ENCODE measurements at regions not wholly inside any gene's neighbourhood (a gene's known extent, or its start where the extent isn't known, plus 50 kb on each side); places are given as distances from the start of the nearest gene placed in this dataset.

DNA sequence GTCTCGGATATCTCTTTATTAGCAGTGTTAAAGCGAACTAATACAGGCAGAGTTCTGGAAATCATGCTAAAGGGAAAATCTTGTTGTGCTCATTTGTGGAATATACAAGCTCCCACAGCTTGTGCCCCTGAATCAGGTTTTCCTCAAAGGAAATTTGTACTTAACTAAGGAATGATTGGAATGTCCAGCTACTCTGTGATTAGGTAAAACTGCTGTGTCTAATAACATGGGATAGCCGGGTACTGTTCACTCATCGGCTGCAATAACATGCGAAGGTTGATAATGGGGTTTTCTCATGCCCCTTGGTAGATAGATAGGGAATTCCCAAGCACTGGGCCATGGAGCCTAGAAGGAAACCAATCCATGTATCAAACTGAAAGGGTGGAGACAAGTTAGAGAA is 306.7 kb downstream of the NR2F1-AS1 start:
- intact Hi-C loops (cut with DNase I), result no loop called here
- H3K4me3 ChIP-seq (ENCODE audit: low read length in 2 of 2), result no peak overlapping the region
- ATAC-seq (ENCODE audit: low FRiP score), result no peak

DNA sequence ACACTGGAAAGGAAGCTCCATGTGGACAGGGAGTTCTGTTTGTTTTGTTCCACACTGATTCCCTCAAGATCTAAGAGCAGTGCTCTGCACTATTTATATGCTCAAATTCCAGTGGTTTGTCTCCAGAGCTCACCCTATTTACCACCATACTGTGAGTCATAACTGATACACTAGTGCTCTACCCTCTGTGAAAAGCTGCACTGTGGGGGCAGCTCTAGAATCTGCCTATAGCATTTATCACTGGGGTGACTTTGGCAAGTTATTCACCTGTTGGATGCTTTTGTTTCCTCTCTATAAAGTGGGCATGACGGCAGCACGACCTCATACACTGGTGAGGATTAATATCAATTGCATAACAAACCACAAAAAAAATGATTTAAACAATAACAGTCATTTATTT is 307.8 kb downstream of the NR2F1-AS1 start:
- no peaks in the 10 kb centered on the region for H3K27me3 ChIP-seq (ENCODE audit: control insufficient read depth in 1 of 2, insufficient read depth in 2 of 2, low read length in 1 of 2)
- WGBS, 2 donors, result 55 to 87% methylated on average over 2 of the region's 2 CpGs
- H3K27ac ChIP-seq (ENCODE audit: low read depth in 1 of 2, low read length in 2 of 2), result no peak overlapping the region
- no peaks in the 10 kb centered on the region for H3K4me1 ChIP-seq (ENCODE audit: control insufficient read depth in 1 of 2, insufficient read depth in 2 of 2, low read length in 2 of 2)
- intact Hi-C loops (cut with DNase I), result no loop called here
- no peak overlapping the region for H3K4me3 ChIP-seq (ENCODE audit: low read length in 2 of 2)
- DNase-seq (no peak), ATAC-seq (ENCODE audit: low FRiP score) (no peak)
- H3K9me3 ChIP-seq (ENCODE audit: control insufficient read depth, low read length), result no peaks in the 10 kb centered on the region
- no peaks in the 10 kb centered on the region for H3K36me3 ChIP-seq (ENCODE audit: control insufficient read depth in 1 of 2, insufficient read depth in 2 of 2, low read length in 1 of 2)

More for the DNA sequence above, 306.7 kb downstream of the NR2F1-AS1 start:
- H3K9me3 ChIP-seq (ENCODE audit: control insufficient read depth, low read length), result no peaks in the 10 kb centered on the region
- H3K27ac ChIP-seq (ENCODE audit: low read depth in 1 of 2, low read length in 2 of 2), result no peak overlapping the region
- DNase-seq, result no peak
- no peaks in the 10 kb centered on the region for H3K4me1 ChIP-seq (ENCODE audit: control insufficient read depth in 1 of 2, insufficient read depth in 2 of 2, low read length in 2 of 2)
- WGBS, 2 donors, result 55 to 63% methylated on average over 5 of the region's 5 CpGs
- no peaks in the 10 kb centered on the region for H3K27me3 ChIP-seq (ENCODE audit: control insufficient read depth in 1 of 2, insufficient read depth in 2 of 2, low read length in 1 of 2)
- H3K36me3 ChIP-seq (ENCODE audit: control insufficient read depth in 1 of 2, insufficient read depth in 2 of 2, low read length in 1 of 2), result no peaks in the 10 kb centered on the region

DNA sequence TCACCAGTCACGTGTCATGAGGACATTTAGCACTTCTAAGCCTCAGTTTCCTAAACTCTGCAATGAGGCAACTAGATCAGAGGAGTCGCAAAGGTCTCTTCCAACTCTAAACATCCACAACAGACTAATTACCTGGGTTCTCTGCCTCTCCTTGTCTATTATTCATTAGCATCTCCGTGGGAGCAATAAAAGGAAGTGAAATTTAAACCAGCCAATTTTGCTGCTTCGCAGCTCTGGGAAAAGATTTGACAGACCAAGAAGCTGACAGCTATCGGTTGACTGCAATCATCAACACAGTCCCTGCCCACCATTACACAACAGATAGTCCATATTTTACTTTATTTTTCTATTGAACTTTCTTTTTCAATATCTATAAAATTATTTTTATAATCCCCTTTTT is 308.9 kb downstream of the NR2F1-AS1 start:
- Histone ChIP-seq H3K27ac (ENCODE audit: low read depth in 1 of 2, low read length in 2 of 2) (no peak overlapping the region), H3K36me3 (ENCODE audit: control insufficient read depth in 1 of 2, insufficient read depth in 2 of 2, low read length in 1 of 2) (no peaks in the 10 kb centered on the region), H3K27me3 (ENCODE audit: control insufficient read depth in 1 of 2, insufficient read depth in 2 of 2, low read length in 1 of 2) (no peaks in the 10 kb centered on the region), H3K4me3 (ENCODE audit: low read length in 2 of 2) (no peak overlapping the region), H3K9me3 (ENCODE audit: control insufficient read depth, low read length) (no peaks in the 10 kb centered on the region), H3K4me1 (ENCODE audit: control insufficient read depth in 1 of 2, insufficient read depth in 2 of 2, low read length in 2 of 2) (no peaks in the 10 kb centered on the region)
- intact Hi-C loops (cut with DNase I), result no loop called here
- ATAC-seq (ENCODE audit: low FRiP score), result no peak
- no peak for DNase-seq
- 76 to 81% methylated on average over 5 of the region's 5 CpGs for WGBS, 2 donors

DNA sequence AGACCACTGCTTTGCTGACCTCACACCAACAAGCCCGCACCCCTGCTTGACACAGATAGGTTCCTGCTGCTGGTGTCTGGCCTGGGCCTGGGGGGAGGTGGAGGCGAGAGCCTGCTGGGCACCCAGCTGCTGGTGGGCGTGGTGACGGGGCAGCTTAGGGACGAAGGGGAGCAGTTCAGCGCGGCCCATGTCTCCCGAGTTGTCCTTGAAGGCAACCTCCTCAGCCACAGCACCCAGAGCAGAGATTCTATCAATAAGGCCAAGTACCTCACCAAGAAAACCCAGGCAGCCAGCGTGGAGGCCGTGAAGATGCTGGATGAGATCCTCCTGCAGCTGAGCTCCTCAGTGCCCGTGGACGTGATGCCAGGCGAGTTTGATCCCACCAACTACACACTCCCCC is 313.3 kb downstream of the NR2F1-AS1 start:
- Histone ChIP-seq H3K36me3 (ENCODE audit: control insufficient read depth in 1 of 2, insufficient read depth in 2 of 2, low read length in 1 of 2) (no peaks in the 10 kb centered on the region), H3K4me3 (ENCODE audit: low read length in 2 of 2) (no peak overlapping the region), H3K27ac (ENCODE audit: low read depth in 1 of 2, low read length in 2 of 2) (no peak overlapping the region), H3K4me1 (ENCODE audit: control insufficient read depth in 1 of 2, insufficient read depth in 2 of 2, low read length in 2 of 2) (no peaks in the 10 kb centered on the region), H3K9me3 (ENCODE audit: control insufficient read depth, low read length) (no peaks in the 10 kb centered on the region), H3K27me3 (ENCODE audit: control insufficient read depth in 1 of 2, insufficient read depth in 2 of 2, low read length in 1 of 2) (no peaks in the 10 kb centered on the region)
- DNase-seq (no peak), ATAC-seq (ENCODE audit: low FRiP score) (peak; percentile 11)
- 96% methylated on average over 13 of the region's 13 CpGs for WGBS, 2 donors
- intact Hi-C loops (cut with DNase I), result no loop called here

DNA sequence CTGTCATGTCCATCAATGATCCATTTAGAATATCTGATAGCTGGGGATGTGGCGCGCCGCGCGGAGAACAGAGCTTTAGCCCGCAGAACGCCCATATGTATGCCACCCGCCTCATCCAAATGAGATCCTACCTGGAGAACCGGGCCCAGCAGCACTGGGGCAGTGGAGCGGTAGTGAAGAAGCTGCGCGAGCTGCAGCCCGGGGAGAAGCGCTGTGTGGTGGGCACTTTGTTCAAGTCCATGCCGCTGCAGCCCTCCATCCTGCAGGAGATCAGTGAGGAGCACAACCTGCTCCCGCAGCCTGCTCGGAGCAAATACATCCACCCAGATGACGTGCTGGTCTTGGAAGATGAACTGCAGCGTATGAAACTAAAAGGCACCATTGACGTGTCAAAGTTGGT is 313.7 kb downstream of the NR2F1-AS1 start:
- no peak for ATAC-seq (ENCODE audit: low FRiP score)

DNA sequence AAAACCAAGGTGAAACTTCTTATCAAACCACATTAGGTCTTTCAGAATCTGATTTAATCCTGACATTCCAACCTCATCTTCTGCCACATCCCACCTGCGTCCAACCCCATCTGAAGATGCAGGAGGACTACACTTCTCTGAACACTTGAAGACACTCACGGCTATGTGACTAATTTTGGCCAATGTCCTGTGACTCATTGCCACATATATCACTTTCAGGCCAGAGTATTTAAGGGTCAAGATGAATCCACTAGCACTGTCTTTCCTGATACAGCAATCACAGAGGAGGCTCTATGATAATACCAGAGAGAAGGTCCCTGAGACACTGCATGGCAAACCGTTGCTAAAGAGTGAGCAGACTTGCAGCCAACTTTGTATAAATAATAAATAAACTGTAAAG is 323.4 kb downstream of the NR2F1-AS1 start:
- 87 to 88% methylated on average over 3 of the region's 3 CpGs for WGBS, 2 donors
- intact Hi-C loops (cut with DNase I), result no loop called here

More for the DNA sequence above, 313.7 kb downstream of the NR2F1-AS1 start:
- intact Hi-C loops (cut with DNase I), result no loop called here
- Histone ChIP-seq H3K27me3 (ENCODE audit: control insufficient read depth in 1 of 2, insufficient read depth in 2 of 2, low read length in 1 of 2) (no peaks in the 10 kb centered on the region), H3K27ac (ENCODE audit: low read depth in 1 of 2, low read length in 2 of 2) (no peak overlapping the region), H3K9me3 (ENCODE audit: control insufficient read depth, low read length) (no peaks in the 10 kb centered on the region), H3K4me1 (ENCODE audit: control insufficient read depth in 1 of 2, insufficient read depth in 2 of 2, low read length in 2 of 2) (no peaks in the 10 kb centered on the region), H3K4me3 (ENCODE audit: low read length in 2 of 2) (no peak overlapping the region), H3K36me3 (ENCODE audit: control insufficient read depth in 1 of 2, insufficient read depth in 2 of 2, low read length in 1 of 2) (no peaks in the 10 kb centered on the region)
- WGBS, 2 donors, result 96 to 97% methylated on average over 20 of the region's 20 CpGs
- no peak for DNase-seq

DNA sequence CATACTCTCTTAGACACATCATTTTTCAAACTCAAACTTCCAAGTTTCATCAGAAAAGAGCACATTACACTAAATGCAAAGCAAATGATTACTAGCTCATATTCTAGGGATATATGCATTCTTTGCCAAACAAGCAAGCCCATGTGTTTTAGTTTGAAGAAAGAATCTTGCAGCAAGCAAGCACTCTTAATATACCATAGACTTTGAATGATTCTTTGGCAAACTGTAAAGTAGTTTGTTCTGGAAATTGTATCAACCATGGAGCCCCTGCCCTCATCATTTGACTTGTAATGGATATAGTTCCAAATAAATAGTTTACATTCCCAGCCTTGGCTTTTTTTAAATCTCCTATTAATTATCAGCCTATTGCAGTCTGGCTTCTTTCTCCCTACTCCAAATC is 325.2 kb downstream of the NR2F1-AS1 start:
- H3K27me3 ChIP-seq (ENCODE audit: control insufficient read depth in 1 of 2, insufficient read depth in 2 of 2, low read length in 1 of 2), result no peaks in the 10 kb centered on the region
- no peaks in the 10 kb centered on the region for H3K9me3 ChIP-seq (ENCODE audit: control insufficient read depth, low read length)
- H3K27ac ChIP-seq (ENCODE audit: low read depth in 1 of 2, low read length in 2 of 2), result no peak overlapping the region
- DNase-seq, result no peak
- no peaks in the 10 kb centered on the region for H3K36me3 ChIP-seq (ENCODE audit: control insufficient read depth in 1 of 2, insufficient read depth in 2 of 2, low read length in 1 of 2)
- H3K4me3 ChIP-seq (ENCODE audit: low read length in 2 of 2), result no peak overlapping the region
- intact Hi-C loops (cut with DNase I), result no loop called here
- no peaks in the 10 kb centered on the region for H3K4me1 ChIP-seq (ENCODE audit: control insufficient read depth in 1 of 2, insufficient read depth in 2 of 2, low read length in 2 of 2)
- ATAC-seq (ENCODE audit: low FRiP score), result no peak

More for the DNA sequence above, 323.4 kb downstream of the NR2F1-AS1 start:
- Histone ChIP-seq H3K27ac (ENCODE audit: low read depth in 1 of 2, low read length in 2 of 2) (no peak overlapping the region), H3K4me3 (ENCODE audit: low read length in 2 of 2) (no peak overlapping the region), H3K27me3 (ENCODE audit: control insufficient read depth in 1 of 2, insufficient read depth in 2 of 2, low read length in 1 of 2) (no peaks in the 10 kb centered on the region), H3K4me1 (ENCODE audit: control insufficient read depth in 1 of 2, insufficient read depth in 2 of 2, low read length in 2 of 2) (no peaks in the 10 kb centered on the region), H3K9me3 (ENCODE audit: control insufficient read depth, low read length) (no peaks in the 10 kb centered on the region), H3K36me3 (ENCODE audit: control insufficient read depth in 1 of 2, insufficient read depth in 2 of 2, low read length in 1 of 2) (no peaks in the 10 kb centered on the region)
- DNase-seq (no peak), ATAC-seq (ENCODE audit: low FRiP score) (no peak)

DNA sequence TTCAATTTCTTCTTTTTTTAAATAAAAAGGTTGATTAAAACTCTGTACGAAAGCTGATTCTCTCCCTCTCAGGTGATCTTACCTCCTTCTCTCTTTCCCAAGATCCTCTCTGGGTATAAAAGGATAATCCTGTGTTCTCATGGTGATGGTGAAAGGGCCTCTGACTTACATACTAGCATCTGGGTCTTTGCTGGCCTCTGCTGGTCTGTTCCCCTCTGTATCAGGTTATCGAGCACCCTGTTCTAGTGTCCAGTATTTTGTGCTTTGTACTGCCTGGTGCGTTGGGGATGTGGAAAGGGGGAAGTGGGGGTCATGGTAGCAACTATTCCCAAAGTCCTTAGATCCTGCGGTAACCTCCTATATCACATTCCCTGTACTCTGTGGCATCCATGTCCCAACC is 328.9 kb downstream of the NR2F1-AS1 start:
- no peaks in the 10 kb centered on the region for H3K36me3 ChIP-seq (ENCODE audit: control insufficient read depth in 1 of 2, insufficient read depth in 2 of 2, low read length in 1 of 2)
- 87 to 94% methylated on average over 4 of the region's 4 CpGs for WGBS, 2 donors
- DNase-seq (no peak), ATAC-seq (ENCODE audit: low FRiP score) (no peak)
- intact Hi-C loops (cut with DNase I), result no loop called here
- H3K27me3 ChIP-seq (ENCODE audit: control insufficient read depth in 1 of 2, insufficient read depth in 2 of 2, low read length in 1 of 2), result no peaks in the 10 kb centered on the region
- H3K9me3 ChIP-seq (ENCODE audit: control insufficient read depth, low read length), result no peaks in the 10 kb centered on the region
- no peak overlapping the region for H3K27ac ChIP-seq (ENCODE audit: low read depth in 1 of 2, low read length in 2 of 2)
- H3K4me1 ChIP-seq (ENCODE audit: control insufficient read depth in 1 of 2, insufficient read depth in 2 of 2, low read length in 2 of 2), result no peaks in the 10 kb centered on the region
- H3K4me3 ChIP-seq (ENCODE audit: low read length in 2 of 2), result no peak overlapping the region

DNA sequence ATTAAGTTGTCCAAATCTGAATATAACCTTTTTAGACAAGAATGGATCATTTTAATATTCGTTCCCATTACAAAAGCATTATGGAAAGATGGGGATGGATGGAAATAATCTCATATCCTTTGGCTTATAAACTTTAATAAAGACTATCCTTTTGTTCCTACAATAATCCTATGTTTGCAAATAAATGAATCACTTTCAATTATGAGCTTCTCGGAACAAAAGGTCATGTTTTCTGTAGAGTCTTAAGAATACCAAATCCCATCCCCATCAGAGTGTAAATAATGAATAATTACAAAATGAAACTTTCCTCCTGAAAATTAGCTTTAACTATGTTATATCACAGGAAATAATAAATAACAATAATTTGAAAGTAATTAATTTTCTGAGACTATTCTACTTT is 329.7 kb downstream of the NR2F1-AS1 start:
- no peaks in the 10 kb centered on the region for H3K9me3 ChIP-seq (ENCODE audit: control insufficient read depth, low read length)
- intact Hi-C loops (cut with DNase I), result no loop called here
- 97 to 99% methylated on average over 2 of the region's 2 CpGs for WGBS, 2 donors

More for the DNA sequence above, 329.7 kb downstream of the NR2F1-AS1 start:
- no peaks in the 10 kb centered on the region for H3K4me1 ChIP-seq (ENCODE audit: control insufficient read depth in 1 of 2, insufficient read depth in 2 of 2, low read length in 2 of 2)
- no peak overlapping the region for H3K4me3 ChIP-seq (ENCODE audit: low read length in 2 of 2)
- no peaks in the 10 kb centered on the region for H3K27me3 ChIP-seq (ENCODE audit: control insufficient read depth in 1 of 2, insufficient read depth in 2 of 2, low read length in 1 of 2)
- no peak overlapping the region for H3K27ac ChIP-seq (ENCODE audit: low read depth in 1 of 2, low read length in 2 of 2)
- no peak for ATAC-seq (ENCODE audit: low FRiP score)
- no peak for DNase-seq
- no peaks in the 10 kb centered on the region for H3K36me3 ChIP-seq (ENCODE audit: control insufficient read depth in 1 of 2, insufficient read depth in 2 of 2, low read length in 1 of 2)
